ENCODE measurements at regions not wholly inside any gene's neighbourhood (a gene's known extent, or its start where the extent isn't known, plus 50 kb on each side); places are given as distances from the start of the nearest gene placed in this dataset.

GRCh38 chr14:43677581-43677980, 829.5 kb downstream of the FSCB start:
- TF ChIP-seq, protein P1, sequence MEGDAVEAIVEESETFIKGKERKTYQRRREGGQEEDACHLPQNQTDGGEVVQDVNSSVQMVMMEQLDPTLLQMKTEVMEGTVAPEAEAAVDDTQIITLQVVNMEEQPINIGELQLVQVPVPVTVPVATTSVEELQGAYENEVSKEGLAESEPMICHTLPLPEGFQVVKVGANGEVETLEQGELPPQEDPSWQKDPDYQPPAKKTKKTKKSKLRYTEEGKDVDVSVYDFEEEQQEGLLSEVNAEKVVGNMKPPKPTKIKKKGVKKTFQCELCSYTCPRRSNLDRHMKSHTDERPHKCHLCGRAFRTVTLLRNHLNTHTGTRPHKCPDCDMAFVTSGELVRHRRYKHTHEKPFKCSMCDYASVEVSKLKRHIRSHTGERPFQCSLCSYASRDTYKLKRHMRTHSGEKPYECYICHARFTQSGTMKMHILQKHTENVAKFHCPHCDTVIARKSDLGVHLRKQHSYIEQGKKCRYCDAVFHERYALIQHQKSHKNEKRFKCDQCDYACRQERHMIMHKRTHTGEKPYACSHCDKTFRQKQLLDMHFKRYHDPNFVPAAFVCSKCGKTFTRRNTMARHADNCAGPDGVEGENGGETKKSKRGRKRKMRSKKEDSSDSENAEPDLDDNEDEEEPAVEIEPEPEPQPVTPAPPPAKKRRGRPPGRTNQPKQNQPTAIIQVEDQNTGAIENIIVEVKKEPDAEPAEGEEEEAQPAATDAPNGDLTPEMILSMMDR (conservative IDR thresholded peaks at IDR 0.05 in 1 of 2, IDR thresholded peaks at IDR 0.05 in 1 of 2; ENCODE audit: low read depth in 1 of 2, low read length in 2 of 2): no peak
- no peak for TF ChIP-seq EZH2 (IDR thresholded peaks at IDR 0.05; ENCODE audit: low read length, missing control alignments)
